Fibroblast of gingiva (primary cell): ENCODE measurements at regions not wholly inside any gene's neighbourhood (a gene's known extent, or its start where the extent isn't known, plus 50 kb on each side); places are given as distances from the start of the nearest gene placed in this dataset.
"Not testable (repeated sequence)": the region's sequence is repeated elsewhere in the genome, so short reads cannot be mapped to it uniquely, and the experiment has no call there.

Experiments used
- DNase-seq: peaks from one replicate; pipeline ENCODE4 v3.0.0-alpha.2; 2011; ENCODE audit warnings: low read depth

GRCh38 chr4:130640592-130640991 lies 1544.6 kb downstream of the C4orf33 start:
- no peak for DNase-seq

GRCh38 chr4:130646886-130647285 lies 1550.9 kb downstream of the C4orf33 start:
- no peak for DNase-seq

GRCh38 chr4:130648570-130648969 lies 1552.6 kb downstream of the C4orf33 start:
- DNase-seq, result no peak

- DNase-seq, result no peak
Measured at GRCh38 chr4:130653842-130654241, 1557.9 kb downstream of the C4orf33 start.

DNA sequence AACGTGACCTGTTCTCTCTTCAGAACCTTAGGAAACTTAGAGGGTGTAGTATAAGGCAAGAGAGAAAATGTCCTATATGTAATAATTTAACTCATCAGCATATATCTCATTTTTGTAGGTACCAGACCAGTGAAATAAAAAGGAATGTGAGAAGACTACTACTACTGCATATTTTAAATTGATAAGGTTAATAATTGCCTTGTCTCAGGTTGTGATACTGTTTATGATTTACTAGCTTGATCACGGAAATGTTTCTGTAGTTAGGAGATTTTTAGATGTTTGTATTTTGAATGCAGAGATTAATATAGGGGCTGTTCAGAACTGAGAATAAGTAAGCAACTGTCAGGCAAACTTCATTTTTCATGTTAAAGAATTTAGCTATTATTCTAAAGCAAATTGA lies 1563.4 kb downstream of the C4orf33 start:
- no peak for DNase-seq

- no peak for DNase-seq
Measured at GRCh38 chr4:130668859-130669258, 1572.9 kb downstream of the C4orf33 start.

- DNase-seq, result no peak
Measured at GRCh38 chr4:130675266-130675665, 1579.3 kb downstream of the C4orf33 start.

DNA sequence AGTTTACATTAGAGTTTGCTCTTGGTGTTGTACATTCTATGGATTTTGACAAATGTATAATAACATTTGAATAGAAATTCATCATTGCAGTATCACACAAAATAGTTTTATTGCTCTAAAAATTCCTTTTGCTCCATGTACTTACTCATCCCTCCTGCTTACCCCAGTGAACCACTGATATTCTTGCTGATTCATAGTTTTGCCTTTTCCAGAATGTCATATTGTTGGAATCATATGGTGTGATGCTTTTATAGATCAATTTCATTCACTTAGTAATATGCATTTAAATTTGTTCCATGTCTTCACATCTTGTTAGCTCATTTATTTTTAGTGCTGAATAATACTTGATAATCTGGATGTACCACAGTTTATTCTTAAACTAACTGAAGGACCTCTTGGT lies 1593.2 kb downstream of the C4orf33 start:
- DNase-seq, result no peak

DNA sequence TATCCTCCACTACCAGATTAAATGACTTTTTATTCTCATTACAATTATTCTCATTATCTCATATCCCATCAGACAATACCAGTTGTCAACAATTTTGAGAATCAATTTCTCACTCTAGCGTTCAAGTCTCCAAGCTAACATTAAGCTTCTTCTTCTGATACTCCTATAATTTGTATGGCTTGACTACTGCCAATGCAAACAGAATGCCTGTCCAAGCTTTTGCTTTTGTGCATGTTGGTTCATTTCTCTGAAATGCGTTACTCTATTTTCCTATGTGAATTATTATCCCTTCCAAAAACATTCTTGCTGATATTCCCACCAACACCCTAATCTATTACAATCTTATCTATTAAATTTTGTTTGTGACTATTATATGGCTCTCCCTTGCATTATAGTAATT lies 1602.3 kb downstream of the C4orf33 start:
- no peak for DNase-seq

DNA sequence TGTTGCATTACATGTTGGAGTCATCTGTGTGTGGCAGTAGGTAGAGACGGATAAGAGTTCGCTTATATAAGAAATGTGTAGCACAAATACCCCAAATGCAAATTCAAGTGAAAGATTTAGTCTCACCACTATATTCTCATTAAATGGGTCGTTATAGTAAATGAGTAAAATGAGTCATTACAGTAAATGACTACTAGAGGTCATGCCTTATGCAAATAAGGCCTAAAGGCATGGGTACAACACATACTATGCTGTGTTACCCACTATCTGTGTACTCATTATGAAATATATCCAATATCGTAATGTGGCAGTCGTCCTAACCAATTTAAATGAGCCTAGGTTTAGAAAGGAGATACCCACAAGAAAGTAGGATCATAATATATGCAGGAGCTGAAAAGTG lies 1603.1 kb downstream of the C4orf33 start:
- DNase-seq, result no peak

DNA sequence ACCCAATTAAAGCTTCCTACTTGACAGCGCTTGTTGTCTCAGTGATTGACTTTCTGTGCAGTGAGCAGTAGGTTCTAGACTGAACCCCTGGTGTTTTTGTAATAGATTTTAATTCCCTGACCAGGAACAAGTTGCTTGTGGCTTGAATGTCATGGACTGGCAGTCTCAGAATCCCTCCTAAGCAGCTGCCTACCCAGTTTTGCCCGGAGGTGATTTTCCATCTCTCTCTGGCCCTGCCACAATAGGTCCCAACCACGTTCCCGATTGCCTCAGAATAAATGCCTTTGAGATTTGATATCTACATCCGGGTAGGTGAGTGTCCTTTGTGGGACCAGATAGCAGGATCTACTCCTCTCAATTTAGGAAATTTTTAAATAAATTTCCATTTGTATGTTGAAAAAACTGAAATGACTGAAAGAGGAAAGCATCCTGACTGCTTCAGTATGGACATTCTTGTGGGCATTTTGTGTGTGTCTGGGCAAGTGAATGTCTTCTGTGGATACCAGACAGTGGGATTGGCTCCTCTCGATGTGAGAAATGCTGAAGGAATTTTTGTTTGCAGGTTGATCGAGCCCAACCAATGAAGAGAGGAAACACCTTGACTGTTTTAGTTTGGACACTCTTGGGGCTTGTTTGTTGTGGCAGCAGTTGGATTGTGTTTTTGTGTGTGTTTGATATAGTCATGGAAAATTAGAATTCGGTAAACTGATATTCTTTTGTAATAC lies 1607.4 kb downstream of the C4orf33 start:
- DNase-seq, result no peak

DNA sequence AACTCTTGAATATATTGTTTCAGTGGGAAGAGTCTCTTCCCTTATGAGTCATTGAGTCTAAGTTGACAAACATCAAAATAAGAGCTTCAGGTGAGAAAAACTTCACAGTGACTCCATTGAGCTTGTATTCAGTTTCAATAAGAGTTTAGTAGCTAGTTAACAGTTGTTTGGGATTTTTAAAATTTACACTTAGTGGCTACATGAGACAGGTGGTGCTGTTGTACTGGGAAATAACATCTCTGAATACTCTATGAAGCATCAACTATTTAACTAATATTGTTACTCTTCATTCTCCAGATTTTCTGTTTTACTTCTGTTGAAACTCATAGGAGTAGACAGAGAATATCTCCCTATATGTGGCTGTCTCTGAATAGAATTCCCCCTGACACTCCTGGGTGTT lies 1609.1 kb downstream of the C4orf33 start:
- no peak for DNase-seq

DNA sequence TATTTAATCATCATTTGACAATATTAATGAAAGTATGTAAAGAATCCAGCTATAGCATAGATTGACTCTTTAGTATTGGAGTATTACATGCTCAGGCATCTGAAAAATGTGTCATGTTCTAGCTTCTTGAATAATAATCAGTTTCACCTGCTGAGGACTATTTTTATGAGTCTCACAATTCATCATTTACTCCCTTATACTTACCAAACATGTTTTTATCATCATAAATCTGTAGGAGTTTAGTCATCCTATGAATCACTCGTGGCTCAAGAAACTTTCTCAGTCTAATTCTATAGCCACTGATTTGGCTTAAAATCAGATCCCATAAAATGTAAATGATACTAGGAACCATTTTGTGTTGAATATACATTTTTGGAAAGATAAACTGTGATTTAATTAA lies 1616.1 kb downstream of the C4orf33 start:
- DNase-seq, result no peak

- no peak for DNase-seq
Measured at GRCh38 chr4:130714006-130714405, 1618.1 kb downstream of the C4orf33 start.

DNA sequence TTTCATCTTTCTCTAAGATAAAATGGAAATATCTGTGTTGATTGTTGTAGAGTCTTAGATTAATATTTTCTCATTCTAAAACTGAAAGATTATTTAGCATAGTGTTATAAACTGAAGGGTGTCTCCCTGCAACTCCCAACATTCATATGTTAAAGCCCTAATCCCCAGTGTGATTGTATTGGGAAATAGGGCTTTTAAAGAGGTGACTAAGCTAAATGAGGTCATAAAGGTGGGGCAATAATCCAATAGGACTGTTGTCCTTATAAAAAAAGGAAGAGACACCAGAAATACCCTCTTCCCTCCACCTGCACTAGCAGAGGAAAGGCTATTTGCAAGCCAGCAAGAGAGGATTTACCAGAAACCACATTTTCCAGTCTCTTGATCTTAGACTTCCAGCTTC lies 1626.4 kb downstream of the C4orf33 start:
- no peak for DNase-seq

GRCh38 chr4:130736436-130737185 lies 1640.7 kb downstream of the C4orf33 start:
- no peak for DNase-seq

- DNase-seq, result no peak
Measured at GRCh38 chr4:130738233-130738632, 1642.3 kb downstream of the C4orf33 start.

DNA sequence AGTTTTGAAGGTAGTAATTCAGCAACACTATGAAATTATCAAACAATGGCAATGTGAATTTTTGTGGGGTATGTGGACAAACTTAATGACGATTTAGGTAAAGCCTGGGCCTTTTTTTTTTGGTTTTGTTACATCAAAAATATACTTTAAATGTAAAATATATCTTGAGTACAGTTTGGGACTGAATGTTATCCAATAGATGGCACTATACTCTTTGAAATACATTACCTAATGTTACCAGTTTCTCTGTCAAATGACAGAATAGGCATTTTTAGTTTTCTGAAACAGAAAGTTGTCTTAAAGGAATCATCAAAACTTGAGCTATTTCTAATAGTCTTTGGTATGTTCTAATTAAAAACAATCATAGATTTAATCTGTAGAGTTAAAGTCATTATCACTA lies 1651.9 kb downstream of the C4orf33 start:
- DNase-seq, result no peak

DNA sequence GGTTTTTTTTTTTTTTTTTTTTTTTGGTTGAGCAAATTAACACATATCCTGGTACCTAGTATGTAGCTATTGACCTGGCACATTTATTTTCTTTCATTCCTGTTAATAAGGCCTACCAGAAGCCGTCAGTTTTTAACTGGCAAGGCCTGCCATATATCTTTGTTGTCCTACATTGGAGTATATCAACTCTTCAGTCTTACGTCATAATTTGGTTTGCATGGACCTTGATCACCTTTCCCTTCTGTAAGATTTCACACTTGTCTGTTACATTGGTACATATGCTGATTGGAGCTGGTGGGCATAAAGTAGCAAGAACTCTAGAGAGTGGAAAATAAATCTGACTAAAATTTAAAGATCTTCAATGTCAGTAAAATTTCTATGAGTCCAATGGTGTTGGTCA lies 1658.0 kb downstream of the C4orf33 start:
- DNase-seq, result no peak

GRCh38 chr4:130760246-130760645 lies 1664.3 kb downstream of the C4orf33 start:
- DNase-seq, result peak; percentile 22

DNA sequence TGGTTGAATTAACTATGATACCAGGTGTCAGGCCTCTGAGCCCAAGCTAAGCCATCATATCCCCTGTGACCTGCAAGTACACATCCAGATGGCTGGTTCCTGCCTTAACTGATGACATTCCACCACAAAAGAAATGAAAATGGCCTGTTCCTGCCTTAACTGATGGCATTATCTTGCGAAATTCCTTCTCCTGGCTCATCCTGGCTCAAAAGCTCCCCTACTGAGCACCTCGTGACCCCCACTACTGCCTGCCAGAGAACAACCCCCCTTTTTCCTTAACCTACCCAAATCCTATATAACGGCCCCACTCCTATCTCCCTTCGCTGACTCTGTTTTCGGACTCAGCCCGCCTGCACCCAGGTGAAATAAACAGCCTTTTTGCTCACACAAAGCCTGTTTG lies 1671.4 kb downstream of the C4orf33 start:
- not testable (repeated sequence) for DNase-seq

GRCh38 chr4:130772966-130773365 lies 1677.0 kb downstream of the C4orf33 start:
- DNase-seq, result not testable (repeated sequence)

- no peak for DNase-seq
Measured at GRCh38 chr4:130808492-130808891, 1712.5 kb downstream of the C4orf33 start.
